ENCODE measurements at regions not wholly inside any gene's neighbourhood (a gene's known extent, or its start where the extent isn't known, plus 50 kb on each side); places are given as distances from the start of the nearest gene placed in this dataset.

DNA sequence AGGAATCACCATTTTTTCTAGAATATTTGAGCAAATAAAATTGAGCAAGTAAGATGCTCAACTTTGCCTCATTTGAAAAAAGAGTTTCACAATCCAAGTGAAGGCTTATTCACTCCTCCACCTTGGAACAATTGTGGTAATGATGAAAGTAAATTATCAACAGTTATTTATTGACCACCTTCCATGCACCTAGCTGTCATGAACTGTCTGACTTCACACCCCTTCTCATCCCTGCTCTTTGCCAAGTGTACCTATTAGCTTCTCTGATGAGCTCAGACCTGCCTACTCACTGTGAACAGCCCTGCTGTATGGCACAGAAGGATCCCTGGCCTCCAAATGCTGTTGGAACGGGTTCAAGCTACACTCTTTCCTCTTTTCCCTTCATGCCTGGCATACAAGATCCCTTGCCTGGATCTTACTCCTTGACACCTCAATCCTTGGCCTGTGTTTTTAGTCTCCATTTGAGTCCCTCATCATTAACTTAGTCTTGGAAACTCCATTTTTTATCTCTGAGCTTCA is 99.0 kb upstream of the PREP start:
- ChIA-PET POLR2A (ENCODE audit: low non-redundant PET) (no interaction called here), CTCF (interaction anchor here (0.5 to 0.7 kb wide), 3 partner anchors 11 to 807 kb away, joined by 3 read pairs; no protein-coding TSS in a partner anchor)
- no peak overlapping the region for H3K27ac ChIP-seq
- no peak for DNase-seq (ENCODE audit: low spot score)
- TF ChIP-seq, protein P1, sequence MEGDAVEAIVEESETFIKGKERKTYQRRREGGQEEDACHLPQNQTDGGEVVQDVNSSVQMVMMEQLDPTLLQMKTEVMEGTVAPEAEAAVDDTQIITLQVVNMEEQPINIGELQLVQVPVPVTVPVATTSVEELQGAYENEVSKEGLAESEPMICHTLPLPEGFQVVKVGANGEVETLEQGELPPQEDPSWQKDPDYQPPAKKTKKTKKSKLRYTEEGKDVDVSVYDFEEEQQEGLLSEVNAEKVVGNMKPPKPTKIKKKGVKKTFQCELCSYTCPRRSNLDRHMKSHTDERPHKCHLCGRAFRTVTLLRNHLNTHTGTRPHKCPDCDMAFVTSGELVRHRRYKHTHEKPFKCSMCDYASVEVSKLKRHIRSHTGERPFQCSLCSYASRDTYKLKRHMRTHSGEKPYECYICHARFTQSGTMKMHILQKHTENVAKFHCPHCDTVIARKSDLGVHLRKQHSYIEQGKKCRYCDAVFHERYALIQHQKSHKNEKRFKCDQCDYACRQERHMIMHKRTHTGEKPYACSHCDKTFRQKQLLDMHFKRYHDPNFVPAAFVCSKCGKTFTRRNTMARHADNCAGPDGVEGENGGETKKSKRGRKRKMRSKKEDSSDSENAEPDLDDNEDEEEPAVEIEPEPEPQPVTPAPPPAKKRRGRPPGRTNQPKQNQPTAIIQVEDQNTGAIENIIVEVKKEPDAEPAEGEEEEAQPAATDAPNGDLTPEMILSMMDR (conservative IDR thresholded peaks at IDR 0.05; ENCODE audit: low read depth) = no peak

DNA sequence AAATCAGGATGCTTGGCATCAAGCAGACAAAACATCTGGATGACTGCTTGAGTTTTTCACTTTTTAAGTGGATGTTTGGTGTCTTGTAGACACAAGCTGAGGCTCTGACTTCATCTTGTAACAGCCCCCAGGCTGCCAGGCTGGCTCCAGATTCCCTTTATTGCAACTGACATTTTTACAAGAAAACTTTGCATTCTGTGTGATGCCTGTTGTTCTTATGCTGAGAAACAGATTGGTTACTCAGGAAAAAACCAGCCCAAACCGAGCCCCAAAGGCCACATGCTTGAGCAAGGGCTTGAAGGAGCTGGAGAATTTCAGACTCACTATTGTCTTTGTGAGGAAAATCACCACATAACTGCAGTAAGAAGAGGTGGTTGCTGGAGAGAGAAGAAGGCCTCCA is 98.4 kb upstream of the PREP start:
- ChIA-PET POLR2A (ENCODE audit: low non-redundant PET) (no interaction called here), CTCF (interaction anchor here (0.7 kb wide), 2 partner anchors 720 to 808 kb away, joined by 3 read pairs; no protein-coding TSS in a partner anchor)
- no peak for DNase-seq (ENCODE audit: low spot score)
- TF ChIP-seq, protein P1 (conservative IDR thresholded peaks at IDR 0.05; ENCODE audit: low read depth) = no peak
- no peak overlapping the region for H3K27ac ChIP-seq

DNA sequence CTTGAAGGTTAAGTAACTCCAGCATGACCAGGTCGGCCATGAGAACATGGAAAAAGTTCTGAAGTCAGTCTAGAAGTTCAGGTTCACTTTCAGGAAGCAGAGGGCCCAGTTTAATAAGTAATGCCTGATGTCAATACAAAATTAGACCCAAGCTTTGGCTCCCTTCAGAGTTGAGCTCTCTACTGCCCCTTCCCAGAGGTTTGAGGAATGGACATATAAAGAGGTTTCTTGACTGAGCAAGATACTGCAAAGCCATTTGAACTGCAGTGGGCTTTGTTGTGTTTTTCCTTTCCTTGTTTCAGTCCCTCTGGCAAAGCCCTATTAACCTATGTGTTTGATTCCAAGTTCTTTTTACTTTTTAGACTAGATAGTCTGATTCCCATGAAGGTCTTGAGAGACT is 97.8 kb upstream of the PREP start:
- DNase-seq (ENCODE audit: low spot score) = no peak
- no peak overlapping the region for H3K27ac ChIP-seq
- CTCF ChIA-PET = no interaction called here
- TF ChIP-seq, protein P1 (conservative IDR thresholded peaks at IDR 0.05; ENCODE audit: low read depth) = no peak
- POLR2A ChIA-PET (ENCODE audit: low non-redundant PET) = no interaction called here

DNA sequence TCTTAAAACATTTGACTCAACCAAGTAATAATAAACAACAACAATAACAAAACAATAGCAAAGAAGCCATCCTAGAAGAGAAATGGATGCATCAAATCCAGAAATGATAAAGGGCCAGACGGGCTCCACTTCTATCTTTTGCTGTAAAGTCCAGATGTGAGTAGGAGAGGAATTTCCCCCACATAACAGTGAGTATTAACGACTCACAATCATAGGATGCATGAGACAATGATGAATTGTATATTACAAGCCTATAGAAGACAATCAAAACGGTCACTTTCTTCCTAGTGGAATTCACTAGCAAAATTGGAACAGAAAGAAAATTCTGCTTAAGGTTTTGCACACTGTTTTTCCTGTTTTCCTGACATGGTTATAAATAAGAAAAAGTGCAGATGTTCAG is 97.0 kb upstream of the PREP start:
- no peak overlapping the region for H3K27ac ChIP-seq
- CTCF ChIA-PET = no interaction called here
- TF ChIP-seq, protein P1 (conservative IDR thresholded peaks at IDR 0.05; ENCODE audit: low read depth) = no peak
- no peak for DNase-seq (ENCODE audit: low spot score)
- POLR2A ChIA-PET (ENCODE audit: low non-redundant PET) = no interaction called here

DNA sequence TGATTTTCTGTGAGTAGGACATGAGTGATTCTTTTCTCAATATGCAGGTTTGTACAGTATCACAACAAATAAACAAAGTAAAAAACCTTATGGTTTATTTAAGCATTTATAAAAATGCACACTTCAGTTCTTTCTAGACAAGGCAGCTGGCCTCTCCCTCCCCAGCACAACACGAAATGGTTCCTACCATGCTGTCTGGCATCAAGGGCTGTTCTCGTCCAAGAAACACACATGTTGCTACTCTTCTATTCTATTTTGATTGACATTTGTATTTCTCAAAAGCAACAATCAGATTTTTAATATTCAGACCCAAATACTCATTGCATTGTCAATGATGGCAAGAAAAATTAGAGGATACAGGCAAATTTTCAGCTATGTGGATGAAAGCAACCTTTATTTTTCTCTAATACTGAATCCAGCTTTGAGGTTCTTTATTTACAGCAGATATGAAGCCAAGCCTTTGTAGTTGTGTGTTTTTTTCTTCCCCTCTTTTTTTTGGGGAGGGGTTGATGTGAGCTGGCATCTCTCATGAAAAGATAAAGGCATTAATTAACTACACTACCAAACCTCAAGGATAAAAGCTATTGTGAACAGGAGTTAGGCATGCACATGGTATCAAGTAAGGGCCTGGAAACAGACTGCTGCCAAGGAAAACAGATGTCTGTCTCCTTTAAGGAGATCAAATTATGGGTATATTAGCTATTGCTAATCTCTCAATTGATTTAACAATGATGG is 96.4 kb upstream of the PREP start:
- TF ChIP-seq, protein P1 (conservative IDR thresholded peaks at IDR 0.05; ENCODE audit: low read depth) = no peak
- POLR2A ChIA-PET (ENCODE audit: low non-redundant PET) = no interaction called here
- CTCF ChIA-PET = no interaction called here
- no peak for DNase-seq (ENCODE audit: low spot score)
- no peak overlapping the region for H3K27ac ChIP-seq

DNA sequence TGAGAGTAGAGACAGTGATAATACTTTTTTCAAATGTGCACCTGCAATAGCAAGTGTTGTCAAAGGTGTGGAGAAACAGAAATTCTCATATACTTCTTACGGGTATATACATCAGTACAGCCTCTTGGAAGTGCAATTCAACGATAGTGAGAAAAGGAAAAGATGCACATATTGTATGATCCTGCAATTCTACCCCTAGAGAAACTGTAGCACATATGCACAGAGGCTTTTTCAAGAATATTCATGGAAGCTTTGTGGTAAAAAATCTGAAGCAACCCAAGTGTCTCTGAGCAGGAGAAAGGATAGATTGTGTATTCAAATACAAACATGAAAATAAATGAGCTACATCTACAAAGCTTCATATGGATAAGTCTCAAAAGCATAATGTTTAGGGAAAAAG is 94.7 kb upstream of the PREP start:
- DNase-seq (ENCODE audit: low spot score) = no peak
- POLR2A ChIA-PET (ENCODE audit: low non-redundant PET) = no interaction called here
- H3K27ac ChIP-seq = no peak overlapping the region
- CTCF ChIA-PET = no interaction called here
- TF ChIP-seq, protein P1 (conservative IDR thresholded peaks at IDR 0.05; ENCODE audit: low read depth) = no peak
